ENCODE measurements at regions not wholly inside any gene's neighbourhood (a gene's known extent, or its start where the extent isn't known, plus 50 kb on each side); places are given as distances from the start of the nearest gene placed in this dataset.
"Not testable (repeated sequence)": the region's sequence is repeated elsewhere in the genome, so short reads cannot be mapped to it uniquely, and the experiment has no call there.

DNA sequence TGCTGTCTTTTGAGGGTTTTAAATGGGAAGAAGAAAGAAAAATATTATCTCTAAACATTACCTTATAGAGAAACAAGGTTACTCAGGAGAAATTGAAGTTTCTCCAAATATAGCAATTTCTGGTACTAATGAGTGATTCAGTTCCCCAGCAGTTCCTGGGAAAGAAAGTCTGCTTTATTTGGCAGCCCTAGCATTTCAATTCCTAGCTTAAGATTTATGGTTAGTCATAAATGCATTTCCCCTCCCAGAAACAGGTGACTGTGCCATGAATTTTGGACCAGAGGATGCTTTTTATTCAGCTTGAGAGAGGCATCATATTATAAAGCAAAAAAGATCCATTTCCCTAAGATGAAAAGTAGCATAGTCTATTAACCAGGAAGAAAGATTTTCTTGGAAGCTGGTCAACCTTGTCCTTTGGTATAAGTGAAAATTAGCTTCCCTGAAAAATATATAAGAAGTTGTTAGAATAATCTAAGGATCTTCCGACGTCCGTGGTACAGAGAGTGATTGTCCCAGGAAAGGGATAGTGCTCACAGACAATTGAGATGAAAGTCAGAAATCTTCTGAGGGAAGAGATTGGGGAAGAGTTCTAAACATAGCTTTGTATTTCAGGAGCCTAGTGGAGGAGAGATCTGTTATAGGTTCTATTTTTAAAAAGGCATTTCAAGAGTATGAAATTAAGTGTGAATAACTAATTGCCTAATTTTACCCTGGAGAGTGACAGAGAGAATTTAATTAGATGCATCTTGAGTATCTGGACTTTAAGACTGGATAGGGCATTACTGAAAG is 164.9 kb downstream of the ESM1 start:
- DNase-seq = no peak

DNA sequence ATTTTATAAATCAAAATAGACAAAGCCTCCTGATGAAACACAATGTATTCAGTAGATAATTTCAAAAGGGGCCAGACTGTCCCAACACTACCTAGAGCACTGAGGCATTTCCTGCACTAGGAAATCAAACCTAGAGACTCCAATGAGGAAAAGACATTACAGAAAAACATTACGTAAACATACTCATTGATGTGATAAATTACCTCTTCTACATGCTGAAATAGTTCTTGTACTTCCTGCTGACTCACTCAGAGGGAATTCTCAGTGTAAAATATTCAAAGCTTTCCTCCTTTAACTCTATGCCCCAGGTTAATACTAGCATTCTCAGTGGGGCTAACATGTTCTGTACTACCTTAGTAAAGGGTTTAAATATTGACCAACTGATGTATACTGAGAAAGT is 178.0 kb downstream of the ESM1 start:
- no peak for DNase-seq

DNA sequence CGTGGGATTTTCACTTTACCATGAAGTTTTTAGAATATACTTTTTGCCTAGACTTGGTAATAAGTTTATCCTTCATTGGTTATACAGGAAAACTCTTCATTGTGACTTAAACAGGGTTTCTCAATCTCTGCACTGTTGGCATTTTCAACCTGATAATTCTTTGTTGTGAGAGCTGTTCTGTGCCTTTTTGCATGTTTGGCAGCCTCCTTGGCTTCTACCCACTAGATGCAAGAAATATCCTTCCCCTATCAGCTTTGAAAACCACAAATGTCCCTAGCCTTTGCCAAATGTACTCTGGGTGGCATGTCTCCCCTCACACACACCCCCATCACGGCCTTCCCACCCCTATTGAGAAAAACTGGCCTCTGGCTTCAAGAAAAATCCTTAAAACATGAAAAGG is 180.9 kb downstream of the ESM1 start:
- no peak for DNase-seq

DNA sequence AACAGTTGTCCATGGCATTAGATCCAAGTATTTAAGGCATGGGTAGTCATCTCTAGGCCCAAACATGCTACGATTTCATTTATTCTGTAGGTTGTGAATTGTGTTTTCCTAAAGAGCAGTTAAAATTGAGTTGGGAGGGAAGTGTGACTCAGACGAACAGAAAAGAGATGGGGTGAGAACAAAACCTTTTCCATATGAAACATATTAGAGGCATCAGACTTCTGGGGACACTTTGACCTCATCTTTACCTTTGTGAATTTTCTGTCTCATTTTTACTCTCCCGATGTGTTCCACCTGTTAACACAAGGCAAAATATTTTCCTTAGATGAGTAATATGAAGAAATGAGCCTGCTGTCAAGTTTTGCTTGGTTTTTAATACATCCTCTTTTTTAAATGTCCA is 181.3 kb downstream of the ESM1 start:
- DNase-seq = no peak

DNA sequence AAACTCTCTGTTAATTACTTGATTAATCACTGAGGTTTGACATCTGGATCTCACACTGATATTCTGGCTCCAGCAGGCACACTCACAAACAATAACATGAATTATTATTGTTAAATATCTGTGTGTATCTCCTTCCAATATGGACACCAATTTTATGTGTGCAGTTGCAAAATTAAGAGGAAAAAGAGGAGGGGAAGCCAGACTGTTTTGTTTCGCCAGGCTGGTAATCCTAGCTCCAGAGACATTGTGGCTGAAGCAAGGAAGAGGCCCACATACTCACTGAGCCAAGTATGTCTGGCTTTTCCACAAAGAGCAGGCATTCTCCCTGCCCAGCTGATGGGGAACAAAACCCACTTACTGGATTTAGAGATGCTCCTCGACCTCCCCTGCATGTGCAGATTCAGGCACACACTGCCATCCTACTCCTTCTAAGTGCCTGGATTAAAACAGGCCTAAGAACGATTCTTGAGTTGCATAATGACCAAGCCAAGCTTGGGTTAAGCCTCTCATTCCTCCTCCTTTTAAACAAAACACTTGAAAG is 181.9 kb downstream of the ESM1 start:
- no peak for DNase-seq

DNA sequence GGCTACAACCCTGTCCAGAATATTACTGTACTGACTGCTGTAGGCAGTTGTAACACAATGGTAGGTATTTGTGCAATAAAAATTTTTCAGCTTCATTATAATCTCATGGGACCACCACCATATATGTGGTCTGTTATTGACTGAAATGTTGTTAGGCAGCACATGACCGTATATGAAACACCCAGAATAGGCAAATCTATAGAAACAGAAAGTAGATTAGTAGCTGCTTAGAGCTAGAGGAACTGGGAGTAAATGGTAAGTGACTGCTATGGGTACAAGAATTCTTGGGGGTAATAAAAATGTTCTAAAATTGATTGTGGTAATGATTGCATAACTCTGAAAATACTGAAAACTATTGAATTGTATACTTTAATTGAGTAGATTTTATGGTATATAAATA is 185.7 kb downstream of the ESM1 start:
- DNase-seq = no peak

DNA sequence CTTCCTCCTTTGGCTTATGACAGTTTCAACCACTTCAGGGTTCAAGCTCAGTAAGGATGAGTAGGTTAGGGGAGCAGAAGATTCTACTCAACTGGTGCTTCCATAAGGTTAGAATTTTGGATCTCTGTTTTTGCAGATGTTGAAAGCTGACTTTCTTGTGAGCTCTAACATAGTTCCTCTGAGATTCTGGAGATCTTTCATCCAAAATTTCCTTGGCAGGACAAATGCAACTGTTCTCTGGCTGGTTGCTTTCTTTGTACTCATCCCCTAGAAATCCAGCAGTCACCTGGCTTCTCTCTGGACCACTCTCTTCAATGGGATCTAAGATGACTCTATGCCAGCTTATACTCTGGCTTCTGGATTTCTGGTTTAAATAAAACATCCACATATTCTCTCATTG is 189.6 kb downstream of the ESM1 start:
- DNase-seq = no peak

DNA sequence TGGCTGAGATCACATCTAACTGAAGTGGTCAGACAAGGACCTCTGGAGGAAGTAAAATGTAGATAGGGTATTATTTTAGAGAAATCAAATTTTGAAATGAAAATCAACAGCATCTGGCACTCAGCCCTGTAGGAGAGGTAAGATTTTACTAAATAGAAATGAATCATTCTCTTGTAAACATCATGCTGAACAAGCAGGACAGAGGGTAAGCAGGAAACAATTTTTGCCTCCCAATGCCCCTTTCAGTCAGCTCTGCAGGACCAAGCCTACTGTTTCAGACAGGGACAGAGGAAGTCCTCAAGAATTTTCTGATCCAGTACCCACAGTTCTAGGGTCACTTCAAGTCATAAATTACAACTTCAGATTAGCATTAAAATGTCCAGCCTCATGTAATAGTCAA is 190.1 kb downstream of the ESM1 start:
- DNase-seq = no peak

DNA sequence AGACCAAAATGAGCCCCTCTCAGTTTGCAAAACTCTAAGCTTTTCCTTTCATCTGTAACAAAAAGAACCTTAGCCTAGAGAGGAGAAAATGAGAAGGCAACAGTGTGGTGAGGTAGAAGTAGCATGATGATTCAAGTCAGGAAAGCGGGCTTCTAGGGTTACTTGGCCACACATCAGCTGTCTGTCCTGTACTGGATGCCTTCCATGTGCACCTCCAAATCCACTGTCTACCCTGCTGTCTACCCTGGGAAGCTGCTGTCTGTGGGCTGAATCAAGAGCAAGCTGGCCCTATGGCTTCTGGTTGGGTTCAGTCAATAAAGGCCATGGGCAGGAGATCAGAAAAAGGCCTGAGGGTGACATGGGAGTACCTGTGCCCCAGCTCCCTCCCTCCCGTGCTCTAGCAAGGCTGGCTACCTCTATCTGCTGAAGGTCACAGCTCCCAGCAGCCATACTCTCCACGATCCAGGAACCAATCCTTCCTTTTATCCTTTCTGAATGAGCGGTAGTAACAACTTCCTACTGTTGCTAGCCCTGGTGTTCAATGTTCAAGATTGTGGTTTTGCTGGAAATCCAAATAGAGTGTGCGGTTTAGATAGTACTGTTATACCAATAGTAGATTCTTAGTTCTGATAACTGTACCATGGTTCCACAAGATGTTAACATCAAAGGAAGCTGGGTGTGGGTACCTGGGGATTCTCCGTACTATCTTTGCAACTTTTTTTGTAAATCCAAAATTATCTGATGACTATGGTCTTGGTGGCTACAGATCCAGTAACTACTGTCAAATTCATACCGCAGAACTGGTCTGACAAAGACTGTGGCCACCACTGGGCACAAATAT is 191.0 kb downstream of the ESM1 start:
- no peak for DNase-seq

DNA sequence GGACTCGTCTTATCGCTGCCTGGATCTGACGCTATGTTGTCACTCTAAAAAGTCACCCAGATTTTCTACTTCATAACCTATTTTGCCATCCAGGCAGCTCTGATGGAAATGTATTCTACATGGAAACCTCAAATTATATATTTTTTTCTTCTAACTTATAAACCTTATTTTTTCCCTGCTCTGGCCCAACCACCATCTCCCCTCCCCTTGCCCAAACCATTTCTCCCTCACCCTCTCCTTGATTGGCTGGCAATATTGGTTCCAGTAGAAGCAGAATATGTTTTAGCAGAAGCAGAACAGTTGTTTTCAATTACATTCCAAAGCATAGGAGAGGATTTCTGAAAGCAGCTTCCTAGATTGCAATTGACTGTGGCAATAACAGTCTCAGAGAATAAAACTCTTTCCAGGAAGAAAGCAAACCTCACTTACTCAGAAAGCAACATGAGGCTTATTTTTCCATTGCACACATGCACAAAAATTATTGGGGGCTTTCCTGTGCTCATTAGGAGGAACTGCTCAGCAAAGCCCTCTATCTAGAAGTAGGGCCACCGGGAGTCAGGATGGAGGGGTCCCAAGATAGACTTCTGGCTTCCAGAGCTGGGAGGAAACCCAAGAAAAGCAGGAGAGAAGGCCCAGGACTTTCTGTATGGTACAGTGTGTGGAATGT is 191.8 kb downstream of the ESM1 start:
- no peak for DNase-seq

DNA sequence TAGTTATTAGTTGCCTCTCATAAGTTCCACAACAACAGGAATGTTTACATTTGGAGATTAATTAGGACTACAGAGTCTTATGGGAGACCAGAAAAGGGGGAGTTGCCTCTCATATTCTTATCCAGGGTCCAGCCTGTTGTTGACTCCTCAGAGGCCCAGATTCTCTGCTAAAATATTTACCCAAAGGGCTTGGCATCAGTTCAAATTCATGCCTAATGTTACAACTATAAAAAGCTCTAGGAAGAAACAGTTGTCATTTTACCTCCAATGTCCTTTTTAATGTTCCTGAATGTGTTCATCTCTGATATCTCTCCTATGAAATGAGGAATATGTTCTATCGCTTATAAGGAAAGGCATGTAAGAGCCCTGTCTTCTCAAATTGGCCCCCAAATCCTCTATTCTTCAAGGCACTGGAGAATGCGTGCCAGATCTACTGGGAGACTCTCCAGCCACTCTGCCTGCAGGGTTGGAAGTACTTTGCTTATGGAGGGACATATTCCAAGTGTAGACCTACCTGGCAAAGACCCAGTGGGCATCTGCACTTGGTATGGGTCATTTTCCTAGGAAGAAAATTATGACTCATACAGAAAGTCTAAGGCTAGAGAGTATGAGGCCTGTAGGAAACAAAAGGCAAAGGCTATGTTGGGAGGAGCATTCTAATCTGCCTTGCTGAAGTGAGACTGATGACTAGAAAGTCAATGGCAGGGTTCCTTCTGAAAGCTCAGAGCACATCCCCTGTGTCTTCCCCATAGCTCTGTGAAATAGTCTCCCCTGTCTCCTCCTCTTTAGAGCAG is 192.6 kb downstream of the ESM1 start:
- DNase-seq = no peak

DNA sequence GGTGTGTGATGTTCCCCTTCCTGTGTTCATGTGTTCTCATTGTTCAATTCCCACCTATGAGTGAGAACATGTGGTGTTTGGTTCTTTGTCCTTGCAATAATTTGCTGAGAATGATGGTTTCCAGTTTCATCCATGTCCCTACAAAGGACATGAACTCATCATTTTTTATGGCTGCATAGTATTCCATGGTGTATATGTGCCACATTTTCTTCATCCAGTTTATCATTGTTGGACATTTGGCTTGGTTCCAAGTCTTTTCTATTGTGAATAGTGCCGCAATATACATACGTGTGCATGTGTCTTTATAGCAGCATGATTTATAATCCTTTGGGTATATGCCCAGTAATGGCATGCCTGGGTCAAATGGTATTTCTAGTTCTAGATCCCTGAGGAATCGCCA is 197.5 kb downstream of the ESM1 start:
- not testable (repeated sequence) for DNase-seq

DNA sequence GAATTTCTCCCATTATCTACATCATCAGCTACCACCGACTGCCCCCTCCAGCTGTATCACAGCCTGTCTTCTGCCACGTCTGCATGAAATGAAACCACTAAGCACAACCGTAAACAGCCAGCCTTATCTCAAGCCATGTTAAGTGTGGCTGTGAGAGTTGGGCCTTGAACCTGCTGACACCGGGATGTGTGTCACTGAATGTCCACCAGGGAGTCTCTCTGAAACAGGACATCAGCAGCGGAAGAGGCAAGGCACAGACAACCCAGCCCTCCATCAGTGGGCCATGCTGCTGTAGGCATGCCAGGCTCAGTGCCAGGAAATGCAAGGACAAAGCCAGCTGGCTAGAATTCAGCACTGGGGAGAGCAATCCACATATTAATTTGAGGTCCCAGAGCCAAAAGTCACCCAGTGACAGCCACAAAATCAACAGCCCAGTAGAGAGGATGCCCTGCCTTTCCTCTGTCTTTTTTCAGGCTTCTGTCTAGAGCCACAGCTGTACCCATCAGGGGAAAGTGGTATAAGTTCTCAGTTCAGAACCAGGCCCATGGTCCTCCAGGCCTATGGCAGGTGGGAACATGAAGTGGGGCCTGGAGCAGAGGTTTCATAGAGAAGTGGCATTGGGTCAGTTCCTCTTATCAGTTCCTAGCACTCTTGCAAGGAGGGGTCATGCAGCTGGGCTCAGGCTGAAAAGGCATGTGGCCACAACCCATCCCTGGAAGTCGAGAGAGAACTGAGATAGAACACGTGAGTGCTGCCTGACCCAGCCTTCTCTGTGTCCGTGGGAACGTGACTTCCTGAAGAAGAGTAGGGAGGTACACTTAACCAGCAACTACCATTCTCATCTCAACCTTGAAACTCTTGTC is 199.4 kb downstream of the ESM1 start:
- no peak for DNase-seq

DNA sequence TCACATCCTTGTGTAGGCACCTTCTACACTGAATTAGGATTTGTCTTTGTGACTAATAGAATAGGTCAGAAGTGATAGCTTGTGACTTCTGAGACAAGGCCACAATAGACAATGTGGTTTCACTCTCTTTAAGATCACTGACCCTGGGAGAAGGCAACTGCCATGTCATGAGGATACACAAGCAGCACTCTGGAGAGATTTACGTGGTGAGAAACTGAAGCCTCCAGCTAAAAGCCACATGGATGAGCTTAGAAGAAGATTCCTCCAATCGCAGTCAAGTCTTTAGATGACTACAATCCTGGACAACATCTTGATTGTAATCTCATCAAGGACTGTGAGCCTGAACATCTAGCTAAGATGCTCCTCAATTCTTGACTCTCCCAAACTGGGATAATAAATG is 206.6 kb downstream of the ESM1 start:
- DNase-seq = no peak

DNA sequence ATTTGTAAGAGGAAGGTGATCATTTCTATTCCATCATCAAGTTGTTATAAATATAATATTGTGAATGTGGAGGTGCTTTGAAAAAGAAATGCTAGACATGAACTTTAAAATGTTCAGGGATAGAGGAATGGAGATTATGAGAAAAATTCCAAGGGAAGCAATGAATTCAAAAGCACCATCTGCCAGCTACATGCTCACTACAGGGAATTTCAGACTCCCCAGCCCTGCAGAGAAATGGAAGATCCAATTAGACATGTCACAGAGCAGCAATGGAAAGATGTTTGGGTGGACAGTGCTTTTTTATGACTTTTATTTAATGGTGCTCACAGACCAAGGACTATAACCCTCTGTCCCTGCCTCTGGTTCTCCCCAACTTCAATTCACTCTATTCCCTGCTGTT is 209.7 kb downstream of the ESM1 start:
- no peak for DNase-seq

DNA sequence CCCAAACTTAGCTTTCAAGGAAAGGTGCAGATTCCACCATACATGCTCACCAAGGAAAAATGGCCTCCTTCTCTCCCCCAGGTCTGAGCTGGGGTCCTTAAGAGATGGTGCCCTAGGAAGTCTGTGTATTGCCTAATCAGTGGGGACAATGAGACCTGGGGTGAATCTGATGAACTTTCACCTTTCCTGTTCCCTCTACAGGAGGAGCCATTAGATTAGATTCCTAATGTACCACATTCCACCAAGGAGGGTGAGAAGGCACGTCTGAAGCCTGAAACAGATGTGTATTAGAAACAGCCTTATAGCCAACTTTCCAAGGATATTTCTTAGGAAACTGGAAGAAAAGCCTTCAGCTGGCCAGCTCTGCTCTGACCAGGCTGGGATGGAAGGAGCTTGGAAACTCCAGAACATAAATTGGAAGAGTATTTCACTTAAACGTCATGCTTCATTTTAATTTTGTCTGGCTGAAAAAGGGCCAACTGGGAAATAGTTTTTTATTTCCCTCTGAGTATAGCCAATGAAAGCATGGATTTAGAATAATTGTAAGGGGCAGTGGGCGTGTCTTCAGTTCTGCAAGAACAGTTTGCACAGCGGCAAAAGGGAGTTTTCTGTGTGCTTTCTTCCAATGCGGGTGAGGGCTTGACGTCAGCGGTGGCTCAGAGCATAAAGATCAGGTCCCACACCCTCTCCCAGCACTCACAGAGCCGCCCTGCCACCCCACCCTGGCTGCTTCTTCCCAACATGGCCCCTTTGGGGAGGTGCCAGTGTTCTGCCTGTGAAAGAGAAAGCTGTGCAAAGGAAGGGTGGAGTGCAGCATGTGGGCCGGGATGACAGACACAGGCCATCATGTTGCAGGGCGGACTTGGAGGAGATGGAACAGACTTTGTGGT is 210.9 kb downstream of the ESM1 start:
- DNase-seq = no peak

DNA sequence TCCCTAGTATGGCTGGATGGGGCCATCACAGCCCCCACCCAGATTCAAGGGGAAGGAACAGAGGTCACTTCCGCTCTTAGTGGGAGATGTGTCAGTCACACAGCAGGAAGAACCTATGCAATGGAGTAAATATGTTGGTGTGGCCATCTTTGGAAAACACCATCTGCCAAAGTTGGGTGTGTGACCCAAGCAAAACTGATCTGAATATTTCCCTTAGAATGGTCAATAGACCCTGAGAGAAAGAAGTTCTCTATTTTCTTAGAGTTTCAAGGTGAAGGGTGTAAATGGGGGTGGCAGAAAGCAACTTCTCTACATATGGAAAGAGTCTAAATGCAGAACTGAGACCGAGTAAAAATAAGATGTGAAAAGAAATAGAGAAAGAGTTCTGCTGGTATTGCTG is 212.7 kb downstream of the ESM1 start:
- no peak for DNase-seq

DNA sequence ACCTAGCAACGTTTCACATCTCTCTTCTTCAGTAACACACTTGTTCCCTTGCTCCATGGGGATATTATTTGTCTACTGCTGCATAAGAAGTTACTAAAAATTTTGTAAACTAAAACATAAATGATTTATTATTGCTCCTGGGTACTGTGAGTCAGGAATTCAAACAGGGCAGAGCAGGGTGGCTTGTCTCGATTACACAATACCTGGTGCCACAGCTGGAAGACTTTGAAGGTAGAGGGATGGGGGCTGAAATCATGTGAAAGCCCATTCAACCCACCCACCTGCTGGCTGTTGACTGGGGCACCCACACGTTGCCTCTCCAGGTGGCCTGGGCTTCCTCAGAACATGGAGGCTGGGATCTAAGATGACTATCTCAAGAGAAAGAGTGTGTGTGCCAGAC is 213.2 kb downstream of the ESM1 start:
- no peak for DNase-seq

DNA sequence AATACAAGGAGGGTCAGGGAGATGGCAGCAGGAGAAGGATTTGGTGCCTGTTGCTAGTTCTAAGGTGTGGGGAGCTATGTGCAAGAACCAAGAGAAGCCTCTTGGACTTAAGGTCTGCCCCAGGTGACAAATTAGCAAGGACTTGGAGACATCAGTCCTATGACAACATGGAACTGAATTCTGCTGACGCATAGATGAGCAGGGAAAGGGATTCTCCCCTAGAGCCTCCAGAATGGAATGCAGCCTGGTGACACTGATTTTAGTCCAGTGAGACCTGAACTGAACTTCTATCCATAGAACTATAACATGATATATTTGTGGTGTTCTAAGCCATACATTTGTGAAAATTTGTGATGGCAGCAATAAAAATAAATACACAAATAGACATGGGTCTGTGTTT is 215.6 kb downstream of the ESM1 start:
- no peak for DNase-seq

DNA sequence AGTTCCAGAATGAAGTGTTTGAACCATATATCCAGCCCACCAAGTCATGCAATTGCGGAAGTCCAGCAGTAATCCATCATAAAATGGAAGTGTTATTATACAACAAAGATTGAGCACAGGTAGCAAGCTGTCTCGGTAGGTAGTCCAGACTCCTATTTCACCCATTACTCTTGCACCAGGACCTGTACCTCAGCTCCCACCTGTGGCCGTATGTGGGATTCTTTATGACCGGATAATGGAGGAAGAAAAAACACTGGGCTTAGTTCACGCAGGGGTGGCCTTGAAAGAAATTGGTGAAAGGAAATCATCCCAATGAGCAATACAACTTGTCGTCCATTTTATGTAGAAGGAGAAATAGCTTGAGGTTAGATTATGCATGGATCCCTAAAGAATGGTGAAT is 216.3 kb downstream of the ESM1 start:
- no peak for DNase-seq

DNA sequence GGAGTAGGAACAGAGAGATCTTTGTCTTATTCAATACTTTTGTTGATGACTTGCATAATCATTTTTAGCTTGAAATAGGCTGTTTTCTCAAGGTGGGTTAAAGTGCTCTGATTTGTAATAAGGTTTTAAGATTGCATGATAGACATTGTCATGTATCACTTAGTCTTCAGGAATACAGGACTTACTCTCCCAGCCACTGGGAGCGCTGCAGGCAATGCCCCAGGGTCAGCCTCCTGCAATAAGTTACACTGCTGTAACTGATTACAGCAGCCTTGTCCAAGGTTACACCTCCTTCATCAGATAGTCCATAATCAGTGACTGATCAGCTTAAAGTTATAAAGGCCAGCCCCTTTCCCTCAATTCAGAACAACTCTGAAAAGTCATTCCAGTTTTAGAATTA is 218.6 kb downstream of the ESM1 start:
- DNase-seq = no peak

Data from stimulated activated naive CD4-positive, alpha-beta T cell treated with Interleukin-2 at 50 U/mL for 16 hours (primary cell).